ENCODE measurements at regions not wholly inside any gene's neighbourhood (a gene's known extent, or its start where the extent isn't known, plus 50 kb on each side); places are given as distances from the start of the nearest gene placed in this dataset.
A peak's percentile ranks its signal among the peaks of the same experiment; 100 is the strongest.

DNA sequence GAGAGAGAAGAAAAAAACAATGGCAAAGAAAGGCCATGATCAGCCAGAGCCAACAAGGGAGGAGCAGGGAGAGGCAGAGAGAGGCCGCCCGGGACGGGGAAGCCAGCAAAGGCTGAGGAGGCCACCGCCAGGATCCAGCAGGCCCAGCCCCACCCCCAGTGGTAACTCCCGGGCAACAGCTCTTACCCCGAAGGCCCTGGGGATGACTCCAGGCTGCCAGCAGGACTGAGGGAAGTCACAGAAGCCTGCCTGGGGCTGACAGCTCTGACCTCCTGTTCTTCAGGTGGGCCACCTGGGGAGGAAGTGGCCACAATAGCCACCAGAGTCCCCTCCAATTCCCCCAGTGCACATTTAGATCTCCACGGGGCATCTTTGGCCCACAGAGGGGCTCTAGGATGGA lies 184.3 kb upstream of the LINGO1 start:
- Histone ChIP-seq H3K36me3 (replicated peaks; ENCODE audit: control insufficient read depth, insufficient read depth, low read length) (no peaks in the 10 kb centered on the region), H3K27me3 (ENCODE audit: control insufficient read depth, insufficient read depth, low read length) (peaks cover 40% of the 10 kb centered on the region), H3K4me3 (ENCODE audit: insufficient read depth, low read depth, low read length) (no peak overlapping the region)
- peak; percentile 75 for DNase-seq

DNA sequence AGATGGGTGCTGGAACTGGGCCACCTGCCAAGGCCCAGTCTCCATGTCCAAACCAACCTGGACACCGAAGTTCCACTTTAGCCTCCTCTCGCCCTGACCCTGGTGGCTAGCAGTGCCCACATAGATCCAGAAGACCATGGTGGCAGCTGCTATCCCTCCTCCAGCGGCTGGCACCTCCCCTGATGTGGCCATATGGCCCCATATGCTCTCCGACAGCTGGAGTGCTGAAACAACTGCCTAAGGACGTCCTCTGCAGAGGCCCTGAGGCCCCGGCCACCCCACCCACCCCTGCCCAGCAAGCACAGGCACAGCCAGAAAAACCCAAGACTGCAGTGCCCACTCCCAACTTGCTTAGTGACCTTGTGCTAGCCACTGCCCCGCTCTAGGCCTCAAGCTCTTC lies 182.3 kb upstream of the LINGO1 start:
- H3K4me3 ChIP-seq (ENCODE audit: insufficient read depth, low read depth, low read length) = no peak overlapping the region
- DNase-seq = no peak
- no peaks in the 10 kb centered on the region for H3K36me3 ChIP-seq (replicated peaks; ENCODE audit: control insufficient read depth, insufficient read depth, low read length)
- H3K27me3 ChIP-seq (ENCODE audit: control insufficient read depth, insufficient read depth, low read length) = peaks cover 26% of the 10 kb centered on the region

DNA sequence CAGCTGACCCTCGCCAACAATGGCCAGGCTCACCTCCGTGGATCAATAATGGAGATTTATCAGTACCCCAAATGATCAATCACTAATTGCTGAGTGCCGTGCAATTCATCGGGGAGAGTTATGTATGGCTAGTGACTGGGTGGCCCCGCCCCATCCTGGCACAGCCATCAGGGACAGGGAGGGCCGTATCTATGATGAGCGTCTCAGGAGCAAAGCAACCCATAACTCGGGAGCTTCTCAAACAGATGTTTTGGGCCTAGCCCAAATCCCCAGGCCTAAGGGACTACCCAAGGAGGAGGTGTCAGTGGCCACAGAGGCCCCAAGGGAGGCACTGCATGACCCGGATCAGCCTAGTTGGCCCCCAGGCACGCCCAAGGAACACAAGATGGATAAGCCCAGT lies 180.0 kb upstream of the LINGO1 start:
- peak; percentile 43 for DNase-seq
- Histone ChIP-seq H3K36me3 (replicated peaks; ENCODE audit: control insufficient read depth, insufficient read depth, low read length) (no peaks in the 10 kb centered on the region), H3K27me3 (ENCODE audit: control insufficient read depth, insufficient read depth, low read length) (peaks cover 6% of the 10 kb centered on the region), H3K4me3 (ENCODE audit: insufficient read depth, low read depth, low read length) (no peak overlapping the region)

DNA sequence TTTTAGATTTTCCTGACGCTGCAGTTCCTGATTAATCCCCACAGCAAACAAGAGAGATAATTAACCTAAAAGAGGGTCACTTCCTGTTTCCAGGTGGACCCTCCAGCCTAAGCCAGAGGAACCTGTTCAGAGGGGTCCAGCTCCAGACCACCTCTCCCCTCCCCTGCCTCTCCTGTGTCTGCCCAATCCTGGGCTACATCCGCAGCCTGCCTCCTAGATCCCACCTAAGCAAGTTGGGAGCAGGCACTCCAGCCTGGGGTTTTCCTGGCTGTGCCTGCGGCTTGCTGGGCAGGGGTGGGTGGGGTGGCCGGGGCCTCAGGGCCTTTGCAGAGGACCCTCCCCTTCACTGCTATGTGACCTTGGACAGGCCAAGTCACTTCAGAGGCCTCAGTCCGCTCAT lies 178.6 kb upstream of the LINGO1 start:
- 0 out of 2 replicates have a peak, but pooled peaks cover 2% of the 10 kb centered on the region for H3K27me3 ChIP-seq (ENCODE audit: control insufficient read depth, insufficient read depth, low read length)
- no peaks in the 10 kb centered on the region for H3K36me3 ChIP-seq (replicated peaks; ENCODE audit: control insufficient read depth, insufficient read depth, low read length)
- H3K4me3 ChIP-seq (ENCODE audit: insufficient read depth, low read depth, low read length) = no peak overlapping the region
- peak; percentile 65 for DNase-seq

DNA sequence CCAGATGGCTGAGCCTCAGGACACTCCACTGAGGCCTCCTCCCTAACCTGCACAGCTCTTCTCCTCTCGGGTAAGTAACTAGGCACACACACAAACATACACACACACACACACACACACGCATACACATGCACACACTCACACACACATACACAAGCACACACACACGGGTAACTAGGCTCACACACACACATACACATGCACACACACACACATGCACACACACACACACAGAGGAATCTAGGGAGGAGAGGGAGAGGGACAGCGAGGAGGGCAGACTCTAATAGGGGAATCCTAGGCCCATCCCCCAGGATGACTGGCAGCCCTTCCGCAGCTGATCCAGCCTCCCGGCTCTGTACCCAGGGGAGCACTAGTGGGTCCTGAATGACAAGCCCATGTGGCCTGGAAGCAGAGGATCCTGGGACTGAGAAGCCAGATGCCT lies 177.4 kb upstream of the LINGO1 start:
- DNase-seq = peak; percentile 71

DNA sequence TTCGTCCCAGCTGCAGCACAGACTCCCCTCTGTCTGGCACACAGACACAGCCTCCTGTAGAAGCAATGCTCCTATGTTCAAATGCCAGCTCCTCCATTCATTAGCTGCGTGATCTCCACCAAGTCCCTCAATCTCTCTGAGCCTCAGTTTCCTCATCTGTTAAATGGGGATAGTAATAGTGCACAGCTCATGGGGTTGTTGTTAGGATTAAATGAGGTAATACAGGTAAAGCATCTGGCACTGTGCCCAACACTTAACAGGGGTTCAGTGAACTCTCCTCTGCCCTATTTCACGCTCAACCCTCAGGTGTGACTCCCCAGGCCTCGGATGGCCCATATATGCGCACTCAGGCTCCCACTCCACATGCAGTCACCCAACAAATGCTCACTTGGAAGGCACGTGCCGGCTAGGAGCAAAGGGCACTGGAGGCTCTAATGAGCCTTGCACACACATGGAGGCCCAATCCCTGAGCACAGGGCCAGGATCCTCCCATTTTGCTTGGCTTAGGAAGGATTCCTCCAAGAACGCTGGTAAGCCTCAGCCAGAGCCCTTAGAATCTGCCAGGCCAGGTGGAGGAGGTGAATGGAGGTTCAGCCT lies 176.0 kb upstream of the LINGO1 start:
- Histone ChIP-seq H3K36me3 (replicated peaks; ENCODE audit: control insufficient read depth, insufficient read depth, low read length) (no peaks in the 10 kb centered on the region), H3K27me3 (ENCODE audit: control insufficient read depth, insufficient read depth, low read length) (no peaks in the 10 kb centered on the region), H3K4me3 (ENCODE audit: insufficient read depth, low read depth, low read length) (no peak overlapping the region)
- DNase-seq = no peak

More for the DNA sequence above, 177.4 kb upstream of the LINGO1 start:
- H3K36me3 ChIP-seq (replicated peaks; ENCODE audit: control insufficient read depth, insufficient read depth, low read length) = no peaks in the 10 kb centered on the region
- no peak overlapping the region for H3K4me3 ChIP-seq (ENCODE audit: insufficient read depth, low read depth, low read length)
- 0 out of 2 replicates have a peak, but pooled peaks cover 2% of the 10 kb centered on the region for H3K27me3 ChIP-seq (ENCODE audit: control insufficient read depth, insufficient read depth, low read length)

DNA sequence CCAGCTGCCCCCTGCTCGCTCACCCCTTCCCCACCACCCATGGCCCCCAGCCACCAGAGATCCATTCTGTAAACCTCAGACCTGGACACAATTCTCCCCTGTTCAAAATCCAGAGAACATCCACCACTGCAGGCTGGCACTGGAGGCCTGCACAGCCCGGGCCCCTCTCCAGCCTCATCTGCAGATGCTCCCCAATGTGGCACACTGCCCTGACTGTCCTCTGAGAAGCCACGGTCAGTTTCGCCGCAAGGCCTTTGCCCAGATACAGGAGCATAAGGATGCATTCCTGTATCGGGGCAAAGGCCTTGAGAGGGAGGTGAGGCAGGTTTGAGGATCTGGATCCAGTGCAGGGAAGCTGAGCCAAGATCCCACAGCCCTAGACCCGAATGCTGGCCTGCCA lies 175.4 kb upstream of the LINGO1 start:
- H3K27me3 ChIP-seq (ENCODE audit: control insufficient read depth, insufficient read depth, low read length) = no peaks in the 10 kb centered on the region
- H3K4me3 ChIP-seq (ENCODE audit: insufficient read depth, low read depth, low read length) = no peak overlapping the region
- DNase-seq = no peak
- no peaks in the 10 kb centered on the region for H3K36me3 ChIP-seq (replicated peaks; ENCODE audit: control insufficient read depth, insufficient read depth, low read length)

DNA sequence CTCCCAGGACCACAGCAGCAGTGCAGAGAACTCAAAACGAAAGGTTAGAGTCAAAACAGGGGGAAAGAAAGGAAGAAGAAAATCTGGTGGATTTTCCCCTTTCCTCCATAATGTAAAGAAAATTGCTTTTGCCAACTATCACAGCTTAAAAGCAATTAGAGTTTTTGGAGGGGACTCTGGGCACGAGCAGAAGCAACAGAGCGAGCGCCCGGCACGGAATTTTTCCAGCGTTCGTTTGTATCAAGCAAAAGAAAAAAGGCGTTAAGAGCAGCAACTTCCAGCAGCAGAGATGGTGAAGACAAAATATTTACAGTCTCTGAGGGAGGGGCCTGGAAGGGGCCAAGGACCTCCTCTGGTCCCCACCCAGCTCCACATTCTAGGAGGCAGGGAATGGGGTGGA lies 174.9 kb upstream of the LINGO1 start:
- DNase-seq = no peak
- H3K4me3 ChIP-seq (ENCODE audit: insufficient read depth, low read depth, low read length) = no peak overlapping the region
- H3K36me3 ChIP-seq (replicated peaks; ENCODE audit: control insufficient read depth, insufficient read depth, low read length) = no peaks in the 10 kb centered on the region
- H3K27me3 ChIP-seq (ENCODE audit: control insufficient read depth, insufficient read depth, low read length) = no peaks in the 10 kb centered on the region

DNA sequence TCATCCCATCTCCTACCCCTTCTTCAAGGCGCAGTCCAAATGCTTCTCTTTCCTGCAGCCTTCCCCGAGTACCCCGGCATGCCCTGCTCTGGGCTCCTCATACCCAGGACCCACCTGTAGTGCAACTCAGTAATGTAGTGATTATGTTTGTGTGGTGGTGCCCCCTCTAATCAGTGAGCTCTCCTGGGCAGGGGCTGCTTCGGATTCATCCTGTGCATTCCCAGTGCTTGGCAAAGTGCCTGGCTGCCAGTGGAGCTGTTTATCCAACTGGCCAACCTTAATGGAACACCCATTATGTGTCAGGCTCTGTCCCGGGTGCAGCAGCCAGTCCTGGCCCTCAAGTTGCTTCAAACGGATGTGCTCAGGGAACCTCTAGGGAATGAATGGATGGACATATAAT lies 174.4 kb upstream of the LINGO1 start:
- DNase-seq = no peak
- no peaks in the 10 kb centered on the region for H3K36me3 ChIP-seq (replicated peaks; ENCODE audit: control insufficient read depth, insufficient read depth, low read length)
- no peak overlapping the region for H3K4me3 ChIP-seq (ENCODE audit: insufficient read depth, low read depth, low read length)
- no peaks in the 10 kb centered on the region for H3K27me3 ChIP-seq (ENCODE audit: control insufficient read depth, insufficient read depth, low read length)

DNA sequence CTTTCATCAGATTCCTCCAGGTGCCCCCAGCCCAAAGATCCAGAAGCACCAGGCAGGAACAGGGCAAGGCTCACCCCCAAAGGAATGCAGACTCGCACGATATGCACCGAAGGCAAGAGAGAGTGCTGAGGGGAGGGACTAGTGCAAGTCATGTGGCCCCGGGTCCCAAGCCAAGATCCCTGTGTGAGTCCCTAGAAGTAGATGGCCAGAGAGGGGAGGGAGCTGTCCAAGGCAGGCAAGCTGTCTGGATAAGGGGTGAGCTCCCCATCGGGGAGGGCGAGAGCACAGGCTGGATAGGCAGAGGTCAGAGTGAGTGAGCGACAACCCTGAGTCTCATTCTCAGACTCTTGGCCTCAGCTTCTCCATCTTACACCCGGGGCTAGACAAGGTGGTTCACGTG lies 171.5 kb upstream of the LINGO1 start:
- H3K4me3 ChIP-seq (ENCODE audit: insufficient read depth, low read depth, low read length) = no peak overlapping the region
- H3K27me3 ChIP-seq (ENCODE audit: control insufficient read depth, insufficient read depth, low read length) = no peaks in the 10 kb centered on the region
- no peak for DNase-seq
- no peaks in the 10 kb centered on the region for H3K36me3 ChIP-seq (replicated peaks; ENCODE audit: control insufficient read depth, insufficient read depth, low read length)

DNA sequence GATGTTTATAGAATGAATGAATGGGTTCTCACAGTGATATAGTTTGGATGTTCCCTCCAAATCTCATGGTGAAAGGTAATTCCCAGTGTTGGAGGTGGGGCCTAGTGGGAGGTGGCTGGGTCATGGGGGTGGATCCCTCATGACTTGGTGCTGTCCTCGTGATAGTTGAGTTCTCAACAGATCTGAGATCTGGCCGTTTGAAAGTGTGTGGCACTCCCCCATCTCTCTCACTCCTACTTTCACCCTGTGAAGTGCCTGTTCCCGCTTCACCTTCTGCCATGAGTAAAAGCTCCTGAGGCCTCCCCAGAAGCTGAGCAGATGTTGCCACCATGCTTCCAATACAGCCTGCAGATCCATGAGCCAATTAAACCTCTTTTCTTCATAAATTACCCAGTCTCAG lies 170.8 kb upstream of the LINGO1 start:
- Histone ChIP-seq H3K36me3 (replicated peaks; ENCODE audit: control insufficient read depth, insufficient read depth, low read length) (no peaks in the 10 kb centered on the region), H3K4me3 (ENCODE audit: insufficient read depth, low read depth, low read length) (no peak overlapping the region), H3K27me3 (ENCODE audit: control insufficient read depth, insufficient read depth, low read length) (no peaks in the 10 kb centered on the region)
- DNase-seq = no peak

DNA sequence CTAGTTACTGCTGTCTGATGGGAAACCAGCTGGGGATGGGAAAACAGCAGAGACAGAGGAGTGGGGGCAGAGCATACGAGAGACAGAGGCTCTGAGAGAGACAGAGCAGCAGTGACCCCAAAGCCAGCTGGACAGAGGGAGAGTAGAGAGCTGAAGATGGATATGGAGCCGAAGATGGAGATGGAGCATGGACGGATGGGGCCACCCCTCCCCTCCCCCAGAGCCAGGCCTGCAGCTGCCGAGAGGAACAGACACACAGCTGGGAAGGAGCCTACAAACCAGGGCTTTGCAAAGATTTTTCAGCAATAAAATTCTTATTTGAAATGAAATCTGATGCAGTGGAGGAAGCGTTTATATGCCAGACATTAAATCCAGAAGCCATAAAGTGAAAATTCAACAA lies 167.6 kb upstream of the LINGO1 start:
- H3K4me3 ChIP-seq (ENCODE audit: insufficient read depth, low read depth, low read length) = no peak overlapping the region
- H3K36me3 ChIP-seq (replicated peaks; ENCODE audit: control insufficient read depth, insufficient read depth, low read length) = no peaks in the 10 kb centered on the region
- no peaks in the 10 kb centered on the region for H3K27me3 ChIP-seq (ENCODE audit: control insufficient read depth, insufficient read depth, low read length)
- DNase-seq = no peak

DNA sequence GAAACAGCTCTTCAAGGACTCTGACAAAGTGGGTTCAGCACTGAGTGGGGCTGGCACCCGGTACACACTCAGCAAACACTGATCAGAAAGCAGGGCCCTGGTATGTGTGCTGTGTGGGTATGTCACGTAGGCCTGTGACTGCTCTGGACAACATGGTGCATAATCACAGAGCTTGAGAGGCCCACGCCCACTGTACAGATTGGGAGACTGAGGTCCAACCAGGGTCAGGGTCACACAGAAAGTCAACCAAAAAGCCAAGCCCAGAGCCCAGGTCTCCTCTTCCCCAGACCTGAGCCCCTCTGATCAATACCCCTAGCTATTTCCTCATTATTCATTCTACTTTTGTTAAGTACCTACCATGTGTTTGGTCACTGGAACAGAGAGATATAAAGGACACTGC lies 166.1 kb upstream of the LINGO1 start:
- Histone ChIP-seq H3K27me3 (ENCODE audit: control insufficient read depth, insufficient read depth, low read length) (no peaks in the 10 kb centered on the region), H3K4me3 (ENCODE audit: insufficient read depth, low read depth, low read length) (no peak overlapping the region), H3K36me3 (replicated peaks; ENCODE audit: control insufficient read depth, insufficient read depth, low read length) (no peaks in the 10 kb centered on the region)
- DNase-seq = no peak

DNA sequence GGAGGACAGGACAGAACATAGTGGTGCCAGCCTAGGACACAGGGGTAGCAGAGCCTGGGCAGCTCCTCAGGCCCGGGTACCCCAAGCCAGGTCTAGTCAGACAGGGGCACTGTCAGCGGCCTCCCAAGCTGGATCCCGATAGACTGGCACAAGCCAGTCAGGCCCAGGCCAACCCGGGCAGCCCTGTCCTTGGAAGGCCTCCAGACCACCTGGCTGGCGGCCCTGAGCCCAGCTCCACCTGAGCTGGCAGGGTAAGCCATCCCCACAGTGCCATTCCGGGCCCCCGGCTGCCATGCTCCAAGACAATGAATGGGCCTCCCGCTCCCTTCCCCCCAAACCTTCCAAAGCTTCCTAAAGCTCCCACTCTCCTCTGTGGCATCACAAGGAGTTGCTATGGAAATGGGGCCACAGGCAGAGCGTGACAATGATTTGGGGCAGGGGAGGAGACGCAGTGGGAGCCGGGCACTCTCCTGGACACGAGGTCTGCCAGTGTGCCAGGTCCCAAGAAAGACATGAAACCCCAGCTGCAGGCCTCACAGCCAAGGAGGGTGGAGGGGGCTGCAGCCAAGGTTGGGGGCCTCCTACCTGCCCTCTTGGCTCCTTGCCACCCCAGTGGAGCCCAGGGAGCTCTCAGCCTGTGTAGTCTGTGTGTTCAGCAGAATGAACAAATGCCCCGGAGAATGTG lies 165.6 kb upstream of the LINGO1 start:
- Histone ChIP-seq H3K4me3 (ENCODE audit: insufficient read depth, low read depth, low read length) (no peak overlapping the region), H3K27me3 (ENCODE audit: control insufficient read depth, insufficient read depth, low read length) (no peaks in the 10 kb centered on the region), H3K36me3 (replicated peaks; ENCODE audit: control insufficient read depth, insufficient read depth, low read length) (no peaks in the 10 kb centered on the region)
- DNase-seq = no peak

DNA sequence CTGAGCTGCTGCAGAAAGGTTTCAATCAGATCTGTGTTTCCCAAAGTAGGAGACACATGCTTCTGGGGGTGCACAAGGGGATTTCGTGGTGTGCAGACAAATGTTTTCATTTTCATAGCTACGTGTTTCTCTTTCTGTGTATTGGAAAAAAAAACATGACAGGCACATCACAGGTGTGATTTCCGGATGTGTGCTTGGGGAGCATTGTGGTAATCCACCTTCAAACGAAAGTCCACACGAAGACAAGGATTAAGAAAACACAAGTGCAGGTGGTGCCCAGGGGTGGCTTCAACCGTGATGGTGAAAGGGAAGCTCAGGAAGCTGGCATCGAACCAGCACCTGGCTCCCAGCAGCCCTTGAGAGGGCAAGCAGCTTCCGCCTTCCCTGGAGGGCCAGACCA lies 164.6 kb upstream of the LINGO1 start:
- no peaks in the 10 kb centered on the region for H3K36me3 ChIP-seq (replicated peaks; ENCODE audit: control insufficient read depth, insufficient read depth, low read length)
- H3K4me3 ChIP-seq (ENCODE audit: insufficient read depth, low read depth, low read length) = no peak overlapping the region
- no peak for DNase-seq
- no peaks in the 10 kb centered on the region for H3K27me3 ChIP-seq (ENCODE audit: control insufficient read depth, insufficient read depth, low read length)
